GM12801 (cell line): ENCODE measurements at regions not wholly inside any gene's neighbourhood (a gene's known extent, or its start where the extent isn't known, plus 50 kb on each side); places are given as distances from the start of the nearest gene placed in this dataset.

Experiments
- TF ChIP-seq, protein P1 (sequence below): IDR thresholded peaks from one replicate; pipeline ENCODE4 v1.5.1; 2011; ENCODE audit warnings: control low read depth; ENCODE audit not compliant: insufficient read length; ENCODE audit errors: extremely low read depth

DNA sequence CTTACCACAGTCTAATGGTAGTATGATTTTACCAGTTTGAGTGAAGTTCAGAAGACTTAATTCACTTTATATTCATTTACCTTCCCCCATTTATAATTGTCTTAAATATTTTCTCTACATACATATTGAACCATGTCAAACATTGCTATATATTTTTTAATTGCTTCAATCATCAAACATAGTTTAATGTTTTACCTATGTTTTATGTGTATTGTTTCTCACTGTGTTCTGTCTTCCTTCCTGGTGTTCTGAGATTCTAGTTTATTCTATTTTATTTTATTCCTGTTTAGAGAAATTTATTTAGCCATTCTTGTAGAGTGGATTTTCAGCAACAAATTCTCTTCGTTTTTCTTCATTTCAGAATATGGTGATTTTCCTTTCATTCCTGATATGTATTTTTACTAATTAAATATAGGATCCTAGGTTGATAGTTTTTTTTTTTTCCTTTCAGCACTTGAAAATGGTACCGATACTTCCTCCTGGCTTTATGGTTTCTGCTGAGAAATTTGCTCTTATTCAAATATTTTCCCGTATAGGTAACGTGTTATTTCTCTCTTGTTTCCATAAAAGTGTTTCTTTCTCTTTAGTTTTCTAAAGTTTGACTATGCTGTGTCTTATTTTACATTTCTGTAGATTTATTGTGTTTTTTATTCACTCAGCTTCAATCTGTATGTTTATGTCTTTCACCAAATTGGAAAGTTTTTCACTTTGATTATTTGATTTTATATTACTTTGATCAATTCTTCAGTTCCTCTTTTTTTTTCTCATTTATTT, 201.8 kb upstream of the AGR3 start:
- TF ChIP-seq, protein P1, sequence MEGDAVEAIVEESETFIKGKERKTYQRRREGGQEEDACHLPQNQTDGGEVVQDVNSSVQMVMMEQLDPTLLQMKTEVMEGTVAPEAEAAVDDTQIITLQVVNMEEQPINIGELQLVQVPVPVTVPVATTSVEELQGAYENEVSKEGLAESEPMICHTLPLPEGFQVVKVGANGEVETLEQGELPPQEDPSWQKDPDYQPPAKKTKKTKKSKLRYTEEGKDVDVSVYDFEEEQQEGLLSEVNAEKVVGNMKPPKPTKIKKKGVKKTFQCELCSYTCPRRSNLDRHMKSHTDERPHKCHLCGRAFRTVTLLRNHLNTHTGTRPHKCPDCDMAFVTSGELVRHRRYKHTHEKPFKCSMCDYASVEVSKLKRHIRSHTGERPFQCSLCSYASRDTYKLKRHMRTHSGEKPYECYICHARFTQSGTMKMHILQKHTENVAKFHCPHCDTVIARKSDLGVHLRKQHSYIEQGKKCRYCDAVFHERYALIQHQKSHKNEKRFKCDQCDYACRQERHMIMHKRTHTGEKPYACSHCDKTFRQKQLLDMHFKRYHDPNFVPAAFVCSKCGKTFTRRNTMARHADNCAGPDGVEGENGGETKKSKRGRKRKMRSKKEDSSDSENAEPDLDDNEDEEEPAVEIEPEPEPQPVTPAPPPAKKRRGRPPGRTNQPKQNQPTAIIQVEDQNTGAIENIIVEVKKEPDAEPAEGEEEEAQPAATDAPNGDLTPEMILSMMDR, result no peak

- TF ChIP-seq, protein P1, result no peak
Observed at GRCh38 chr7:17084166-17084475, 202.3 kb upstream of the AGR3 start.

DNA sequence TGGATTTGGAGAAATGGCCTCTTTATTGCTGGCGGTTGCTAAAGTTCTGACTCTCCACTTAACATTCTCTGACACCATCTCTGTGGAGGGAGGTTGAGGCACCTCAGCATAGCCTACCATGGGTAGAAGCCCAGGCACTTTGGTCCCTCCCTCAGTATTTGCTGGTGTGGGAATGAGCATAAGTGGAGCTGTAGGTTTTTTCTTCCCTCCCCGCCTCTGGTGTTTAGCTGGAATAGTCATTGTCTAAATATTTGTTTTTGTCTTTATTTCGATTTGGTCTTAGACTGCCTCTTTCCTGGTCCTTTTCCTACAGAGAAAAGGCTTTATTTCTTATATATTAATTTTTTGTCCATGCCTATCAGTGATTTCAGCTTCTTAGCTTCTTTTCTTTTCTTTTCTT, 203.4 kb upstream of the AGR3 start:
- TF ChIP-seq, protein P1, result no peak

DNA sequence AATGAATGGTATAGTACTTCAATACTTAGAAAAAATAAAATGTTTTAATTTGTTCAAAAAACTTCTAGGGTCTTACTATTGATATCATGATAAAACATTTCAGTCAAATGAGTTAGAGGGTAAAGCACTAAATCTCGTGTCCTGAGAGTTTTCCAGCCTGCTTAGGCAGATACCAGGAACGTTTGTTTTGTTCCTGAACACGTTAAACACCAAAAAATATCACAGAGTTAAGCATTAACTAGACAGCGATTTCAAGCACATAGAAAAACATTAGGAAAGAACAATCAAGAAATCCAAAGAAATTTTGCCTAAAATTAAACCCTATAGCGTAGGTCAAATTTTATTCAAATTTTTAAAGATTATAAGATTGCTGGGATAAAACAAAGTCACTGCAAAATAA, 204.6 kb upstream of the AGR3 start:
- TF ChIP-seq, protein P1, result no peak

DNA sequence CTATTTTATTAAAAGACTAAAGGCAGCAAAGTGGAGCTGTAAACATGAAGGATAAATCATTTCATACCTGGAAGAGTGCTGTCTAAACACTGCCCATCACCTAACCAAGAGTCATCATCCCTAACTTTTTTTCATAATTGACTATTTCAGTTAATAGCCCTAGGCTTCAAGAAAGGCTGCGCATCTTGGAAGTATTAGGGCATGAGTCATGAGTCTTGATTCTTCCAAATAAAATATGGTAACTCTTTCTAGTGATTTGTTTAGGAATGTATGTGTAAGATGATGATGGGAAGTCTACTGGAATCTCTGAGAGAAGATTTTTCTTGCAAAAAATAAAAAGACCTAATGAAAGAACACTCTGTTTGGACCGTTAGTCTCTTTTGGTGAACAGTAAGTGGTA, 207.7 kb upstream of the AHR start:
- TF ChIP-seq, protein P1, result no peak

DNA sequence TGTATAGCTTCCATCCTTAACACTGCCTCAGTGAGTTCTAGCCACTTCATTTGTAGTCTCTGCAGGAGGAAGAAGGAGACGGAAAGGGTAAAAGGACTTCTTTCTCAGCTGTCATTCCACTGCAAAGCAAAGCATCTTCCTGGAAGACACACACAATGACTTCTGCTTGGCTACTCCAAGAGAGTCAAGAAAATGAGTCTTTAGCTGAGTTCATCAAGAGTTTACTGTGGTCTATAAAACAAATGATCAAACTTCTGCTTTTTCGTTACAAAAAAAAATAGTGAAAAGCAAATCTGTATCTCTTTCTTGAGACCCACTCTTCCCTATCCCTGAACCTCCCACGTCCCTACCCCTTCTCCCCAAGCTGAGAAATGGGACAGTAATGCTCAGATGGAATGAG, 205.0 kb upstream of the AHR start:
- TF ChIP-seq, protein P1, result no peak

- TF ChIP-seq, protein P1, result no peak
Observed at GRCh38 chr7:17094963-17095574, 203.4 kb upstream of the AHR start.
